ENCODE measurements at regions not wholly inside any gene's neighbourhood (a gene's known extent, or its start where the extent isn't known, plus 50 kb on each side); places are given as distances from the start of the nearest gene placed in this dataset.

- TF ChIP-seq CTCF (IDR thresholded peaks at IDR 0.05; ENCODE audit: insufficient read depth, low read length, poor library complexity, severe bottlenecking) (no peak), EZH2phosphoT487 (conservative IDR thresholded peaks at IDR 0.05; ENCODE audit: low read length) (no peak)
Observed at GRCh38 chr10:53547364-53547763, 774.8 kb upstream of the MBL2 start.

Measured in SU-DHL-6 (cell line).